ENCODE measurements at regions not wholly inside any gene's neighbourhood (a gene's known extent, or its start where the extent isn't known, plus 50 kb on each side); places are given as distances from the start of the nearest gene placed in this dataset.
"Not testable (repeated sequence)": the region's sequence is repeated elsewhere in the genome, so short reads cannot be mapped to it uniquely, and the experiment has no call there.

GRCh38 chr2:105691947-105692390, 52.7 kb upstream of the NCK2 start:
- DNase-seq = no peak

- no peak for DNase-seq
Measured at GRCh38 chr2:105690566-105690965, 54.1 kb upstream of the NCK2 start.

- DNase-seq = no peak
Measured at GRCh38 chr2:105689484-105689883, 55.2 kb upstream of the NCK2 start.

- no peak for DNase-seq
Measured at GRCh38 chr2:105688946-105689345, 55.8 kb upstream of the NCK2 start.

- no peak for DNase-seq
Measured at GRCh38 chr2:105686588-105686987, 58.1 kb upstream of the NCK2 start.

GRCh38 chr2:105683011-105683492, 61.7 kb upstream of the NCK2 start:
- DNase-seq = peak; percentile 62

- DNase-seq = no peak
Measured at GRCh38 chr2:105682401-105682800, 62.3 kb upstream of the NCK2 start.

- DNase-seq = no peak
Measured at GRCh38 chr2:105681927-105682326, 62.8 kb upstream of the NCK2 start.

GRCh38 chr2:105680357-105680756, 64.4 kb upstream of the NCK2 start:
- no peak for DNase-seq

GRCh38 chr2:105678346-105678745, 66.4 kb upstream of the NCK2 start:
- DNase-seq = no peak

- DNase-seq = no peak
Measured at GRCh38 chr2:105677901-105678300, 66.8 kb upstream of the NCK2 start.

GRCh38 chr2:105675841-105676240, 68.9 kb upstream of the NCK2 start:
- no peak for DNase-seq

- DNase-seq = no peak
Measured at GRCh38 chr2:105674859-105675541, 69.7 kb upstream of the NCK2 start.

- no peak for DNase-seq
Measured at GRCh38 chr2:105674401-105674800, 70.3 kb upstream of the NCK2 start.

GRCh38 chr2:105671156-105671555, 73.6 kb upstream of the NCK2 start:
- no peak for DNase-seq

- DNase-seq = no peak
Measured at GRCh38 chr2:105669384-105669891, 75.3 kb upstream of the NCK2 start.

GRCh38 chr2:105665480-105665879, 79.2 kb upstream of the NCK2 start:
- no peak for DNase-seq

GRCh38 chr2:105660489-105660888, 84.2 kb upstream of the NCK2 start:
- DNase-seq = no peak

- not testable (repeated sequence) for DNase-seq
Measured at GRCh38 chr2:105655723-105656606, 88.7 kb upstream of the NCK2 start.

GRCh38 chr2:105655244-105655643, 89.5 kb upstream of the NCK2 start:
- no peak for DNase-seq

GRCh38 chr2:105654474-105655004, 90.2 kb upstream of the NCK2 start:
- DNase-seq = no peak

GRCh38 chr2:105653302-105653701, 91.4 kb upstream of the NCK2 start:
- no peak for DNase-seq

- DNase-seq = no peak
Measured at GRCh38 chr2:105652014-105652796, 92.5 kb upstream of the NCK2 start.

All from suppressor macrophage treated with lipopolysaccharide for 4 hours (primary cell).